ENCODE measurements at regions not wholly inside any gene's neighbourhood (a gene's known extent, or its start where the extent isn't known, plus 50 kb on each side); places are given as distances from the start of the nearest gene placed in this dataset.

GRCh38 chr13:64774915-64775314, 2455.2 kb downstream of the PCDH9 start:
- DNase-seq (no peak), ATAC-seq (no peak)
- intact Hi-C loops (cut with DNase I, micrococcal nuclease): no loop called here
- H3K4me3 ChIP-seq: no peak overlapping the region
- H3K9me3 ChIP-seq: peaks cover 53% of the 10 kb centered on the region
- no peaks in the 10 kb centered on the region for H3K36me3 ChIP-seq (ENCODE audit: low read depth)
- no peaks in the 10 kb centered on the region for H3K4me1 ChIP-seq (ENCODE audit: low read depth)
- TF ChIP-seq CTCF (IDR thresholded peaks at IDR 0.05): no peak

GRCh38 chr13:64770743-64771142, 2459.4 kb downstream of the PCDH9 start:
- Histone ChIP-seq H3K4me3 (no peak overlapping the region), H3K36me3 (ENCODE audit: low read depth) (no peaks in the 10 kb centered on the region), H3K4me1 (ENCODE audit: low read depth) (no peaks in the 10 kb centered on the region), H3K9me3 (peaks cover 55% of the 10 kb centered on the region)
- DNase-seq: no peak
- ATAC-seq: no peak
- no peak for TF ChIP-seq CTCF (IDR thresholded peaks at IDR 0.05)
- intact Hi-C loops (cut with DNase I, micrococcal nuclease): no loop called here

GRCh38 chr13:64767054-64767453, 2463.1 kb downstream of the PCDH9 start:
- H3K4me1 ChIP-seq (ENCODE audit: low read depth): no peaks in the 10 kb centered on the region
- H3K4me3 ChIP-seq: no peak overlapping the region
- H3K36me3 ChIP-seq (ENCODE audit: low read depth): no peaks in the 10 kb centered on the region
- H3K9me3 ChIP-seq: peaks cover 47% of the 10 kb centered on the region
- DNase-seq (no peak), ATAC-seq (no peak)
- no peak for TF ChIP-seq CTCF (IDR thresholded peaks at IDR 0.05)
- intact Hi-C loops (cut with DNase I, micrococcal nuclease): no loop called here

- intact Hi-C loops (cut with DNase I, micrococcal nuclease): no loop called here
- H3K9me3 ChIP-seq: peaks cover 38% of the 10 kb centered on the region
- TF ChIP-seq CTCF (IDR thresholded peaks at IDR 0.05): no peak
- H3K36me3 ChIP-seq (ENCODE audit: low read depth): no peaks in the 10 kb centered on the region
- ATAC-seq (no peak), DNase-seq (no peak)
- H3K4me1 ChIP-seq (ENCODE audit: low read depth): no peaks in the 10 kb centered on the region
- H3K4me3 ChIP-seq: no peak overlapping the region
These were observed 2464.5 kb downstream of the PCDH9 start for GRCh38 chr13:64765636-64766035.

- Histone ChIP-seq H3K36me3 (ENCODE audit: low read depth) (no peaks in the 10 kb centered on the region), H3K9me3 (peaks cover 28% of the 10 kb centered on the region), H3K4me1 (ENCODE audit: low read depth) (no peaks in the 10 kb centered on the region), H3K4me3 (no peak overlapping the region)
- intact Hi-C loops (cut with DNase I, micrococcal nuclease): no loop called here
- DNase-seq (no peak), ATAC-seq (no peak)
- TF ChIP-seq CTCF (IDR thresholded peaks at IDR 0.05): no peak
These were observed 2471.5 kb downstream of the PCDH9 start for GRCh38 chr13:64758521-64759244.

GRCh38 chr13:64756621-64757020, 2473.5 kb downstream of the PCDH9 start:
- TF ChIP-seq CTCF (IDR thresholded peaks at IDR 0.05): no peak
- DNase-seq: no peak
- ATAC-seq: no peak
- intact Hi-C loops (cut with DNase I, micrococcal nuclease): no loop called here
- H3K4me1 ChIP-seq (ENCODE audit: low read depth): no peaks in the 10 kb centered on the region
- no peaks in the 10 kb centered on the region for H3K36me3 ChIP-seq (ENCODE audit: low read depth)
- no peak overlapping the region for H3K4me3 ChIP-seq
- H3K9me3 ChIP-seq: peaks cover 29% of the 10 kb centered on the region

Data from mucosa of descending colon (tissue), 3 donors.